ENCODE measurements at regions not wholly inside any gene's neighbourhood (a gene's known extent, or its start where the extent isn't known, plus 50 kb on each side); places are given as distances from the start of the nearest gene placed in this dataset.

GRCh38 chr9:23172206-23172605 lies 653.8 kb downstream of the ELAVL2 start:
- TF ChIP-seq, protein P1, sequence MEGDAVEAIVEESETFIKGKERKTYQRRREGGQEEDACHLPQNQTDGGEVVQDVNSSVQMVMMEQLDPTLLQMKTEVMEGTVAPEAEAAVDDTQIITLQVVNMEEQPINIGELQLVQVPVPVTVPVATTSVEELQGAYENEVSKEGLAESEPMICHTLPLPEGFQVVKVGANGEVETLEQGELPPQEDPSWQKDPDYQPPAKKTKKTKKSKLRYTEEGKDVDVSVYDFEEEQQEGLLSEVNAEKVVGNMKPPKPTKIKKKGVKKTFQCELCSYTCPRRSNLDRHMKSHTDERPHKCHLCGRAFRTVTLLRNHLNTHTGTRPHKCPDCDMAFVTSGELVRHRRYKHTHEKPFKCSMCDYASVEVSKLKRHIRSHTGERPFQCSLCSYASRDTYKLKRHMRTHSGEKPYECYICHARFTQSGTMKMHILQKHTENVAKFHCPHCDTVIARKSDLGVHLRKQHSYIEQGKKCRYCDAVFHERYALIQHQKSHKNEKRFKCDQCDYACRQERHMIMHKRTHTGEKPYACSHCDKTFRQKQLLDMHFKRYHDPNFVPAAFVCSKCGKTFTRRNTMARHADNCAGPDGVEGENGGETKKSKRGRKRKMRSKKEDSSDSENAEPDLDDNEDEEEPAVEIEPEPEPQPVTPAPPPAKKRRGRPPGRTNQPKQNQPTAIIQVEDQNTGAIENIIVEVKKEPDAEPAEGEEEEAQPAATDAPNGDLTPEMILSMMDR (conservative IDR thresholded peaks at IDR 0.05; ENCODE audit: low read length) = no peak
- no peak for TF ChIP-seq EZH2phosphoT487 (IDR thresholded peaks at IDR 0.05; ENCODE audit: borderline replicate concordance, low read depth, low read length)

Measured in OCI-LY7 (cell line).